RWPE2 (cell line): ENCODE measurements at regions not wholly inside any gene's neighbourhood (a gene's known extent, or its start where the extent isn't known, plus 50 kb on each side); places are given as distances from the start of the nearest gene placed in this dataset.

Experiments used
- ATAC-seq: fragments of 200-7000 bp; cut with Tn5 transposase; 3 replicates; pipeline ENCODE4 v1.9.1; 2021; ENCODE audit warnings: low read depth
- DNase-seq: peaks from one replicate; pipeline ENCODE4 v3.0.0-alpha.2; 2020; ENCODE audit warnings: low spot score
- H3K27ac ChIP-seq: fragments of 450-650 bp; 2 replicates; pipeline ENCODE4 v1.5.1; 2017; ENCODE audit warnings: mild to moderate bottlenecking; ENCODE audit not compliant: poor library complexity, severe bottlenecking
- H3K27me3 ChIP-seq: fragments of 250-450 bp; sonication (Bioruptor Pico); 2 replicates; pipeline ENCODE4 v1.5.1; 2021; ENCODE audit warnings: mild to moderate bottlenecking, moderate library complexity; ENCODE audit not compliant: insufficient read depth, poor library complexity, severe bottlenecking
- H3K36me3 ChIP-seq: fragments of 250-450 bp; sonication (Bioruptor Pico); 2 replicates; pipeline ENCODE4 v1.5.1; 2020; ENCODE audit warnings: low read depth, mild to moderate bottlenecking, moderate library complexity
- H3K4me1 ChIP-seq: fragments of 250-450 bp; sonication (Bioruptor Pico); 2 replicates; pipeline ENCODE4 v1.5.1; 2021; ENCODE audit warnings: mild to moderate bottlenecking, moderate library complexity; ENCODE audit not compliant: insufficient read depth, poor library complexity, severe bottlenecking
- H3K4me3 ChIP-seq: fragments of 250-450 bp; sonication (Bioruptor Pico); 2 replicates; pipeline ENCODE4 v1.5.1; 2021; ENCODE audit warnings: mild to moderate bottlenecking, moderate library complexity; ENCODE audit not compliant: severe bottlenecking
- H3K9me3 ChIP-seq: fragments of 250-450 bp; sonication (Bioruptor Pico); 2 replicates; pipeline ENCODE4 v1.5.1; 2021; ENCODE audit warnings: mild to moderate bottlenecking, moderate library complexity; ENCODE audit not compliant: severe bottlenecking
- CTCF ChIP-seq: fragments of 450-650 bp; IDR thresholded peaks from one replicate; pipeline ENCODE4 v1.5.1; 2017; ENCODE audit warnings: mild to moderate bottlenecking, moderate library complexity; ENCODE audit not compliant: poor library complexity, severe bottlenecking

GRCh38 chr11:127075758-127076157, 75.2 kb upstream of the KIRREL3 start:
- no peak for DNase-seq
- Histone ChIP-seq H3K9me3 (no peaks in the 10 kb centered on the region), H3K36me3 (no peaks in the 10 kb centered on the region), H3K27ac (no peak overlapping the region), H3K27me3 (no peaks in the 10 kb centered on the region), H3K4me1 (no peaks in the 10 kb centered on the region), H3K4me3 (no peak overlapping the region)
- no peak for ATAC-seq
- no peak for TF ChIP-seq CTCF

GRCh38 chr11:127074151-127074761, 73.7 kb upstream of the KIRREL3 start:
- Histone ChIP-seq H3K36me3 (no peaks in the 10 kb centered on the region), H3K9me3 (no peaks in the 10 kb centered on the region), H3K4me3 (no peak overlapping the region), H3K4me1 (no peaks in the 10 kb centered on the region), H3K27me3 (no peaks in the 10 kb centered on the region), H3K27ac (no peak overlapping the region)
- ATAC-seq = peak; percentile 67
- DNase-seq = no peak
- TF ChIP-seq CTCF = peak; percentile 47

GRCh38 chr11:127073621-127074020, 73.1 kb upstream of the KIRREL3 start:
- H3K27ac ChIP-seq = no peak overlapping the region
- no peaks in the 10 kb centered on the region for H3K9me3 ChIP-seq
- H3K27me3 ChIP-seq = no peaks in the 10 kb centered on the region

GRCh38 chr11:127071606-127072005, 71.0 kb upstream of the KIRREL3 start:
- Histone ChIP-seq H3K27ac (no peak overlapping the region), H3K27me3 (no peaks in the 10 kb centered on the region), H3K4me1 (no peaks in the 10 kb centered on the region), H3K4me3 (no peak overlapping the region), H3K36me3 (no peaks in the 10 kb centered on the region), H3K9me3 (no peaks in the 10 kb centered on the region)
- ATAC-seq (no peak), DNase-seq (no peak)
- TF ChIP-seq CTCF = no peak

More at GRCh38 chr11:127073621-127074020, 73.1 kb upstream of the KIRREL3 start:
- DNase-seq (no peak), ATAC-seq (no peak)
- no peaks in the 10 kb centered on the region for H3K36me3 ChIP-seq
- H3K4me1 ChIP-seq = no peaks in the 10 kb centered on the region
- no peak overlapping the region for H3K4me3 ChIP-seq
- TF ChIP-seq CTCF = no peak

- ATAC-seq = no peak
- no peaks in the 10 kb centered on the region for H3K27me3 ChIP-seq
- no peak overlapping the region for H3K4me3 ChIP-seq
- DNase-seq = no peak
- H3K27ac ChIP-seq = no peak overlapping the region
- no peaks in the 10 kb centered on the region for H3K9me3 ChIP-seq
- TF ChIP-seq CTCF = no peak
- H3K36me3 ChIP-seq = no peaks in the 10 kb centered on the region
- H3K4me1 ChIP-seq = no peaks in the 10 kb centered on the region
Measured at GRCh38 chr11:127070808-127071207, 70.2 kb upstream of the KIRREL3 start.
